HG03571 (cell line): ENCODE measurements at regions not wholly inside any gene's neighbourhood (a gene's known extent, or its start where the extent isn't known, plus 50 kb on each side); places are given as distances from the start of the nearest gene placed in this dataset.
"Not testable (repeated sequence)": the region's sequence is repeated elsewhere in the genome, so short reads cannot be mapped to it uniquely, and the experiment has no call there.

Experiments used
- ATAC-seq: cut with Tn5 transposase; IDR thresholded peaks from one replicate; pipeline ENCODE4 v1.9.1; 2021; ENCODE audit not compliant: unreplicated experiment

DNA sequence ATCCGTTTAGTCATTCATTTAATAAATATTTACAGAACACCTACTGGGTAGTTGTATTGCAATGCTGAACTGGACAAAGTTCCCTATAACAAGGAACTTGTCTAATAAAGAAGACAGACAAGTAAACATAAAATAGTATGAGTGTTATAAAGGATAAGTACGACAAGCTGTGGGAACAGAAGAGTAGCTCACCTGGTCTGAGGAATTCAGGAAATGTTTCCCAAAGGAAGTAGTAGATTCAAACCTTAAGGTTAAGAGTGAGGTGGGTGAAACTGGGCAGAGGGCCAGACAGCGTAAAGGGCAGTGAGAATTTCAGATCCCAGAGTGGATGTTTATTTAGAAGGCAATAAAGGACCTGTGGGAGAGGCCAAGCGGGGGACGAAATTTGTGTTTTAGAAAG lies 72.3 kb upstream of the CD2AP start:
- ATAC-seq = no peak

DNA sequence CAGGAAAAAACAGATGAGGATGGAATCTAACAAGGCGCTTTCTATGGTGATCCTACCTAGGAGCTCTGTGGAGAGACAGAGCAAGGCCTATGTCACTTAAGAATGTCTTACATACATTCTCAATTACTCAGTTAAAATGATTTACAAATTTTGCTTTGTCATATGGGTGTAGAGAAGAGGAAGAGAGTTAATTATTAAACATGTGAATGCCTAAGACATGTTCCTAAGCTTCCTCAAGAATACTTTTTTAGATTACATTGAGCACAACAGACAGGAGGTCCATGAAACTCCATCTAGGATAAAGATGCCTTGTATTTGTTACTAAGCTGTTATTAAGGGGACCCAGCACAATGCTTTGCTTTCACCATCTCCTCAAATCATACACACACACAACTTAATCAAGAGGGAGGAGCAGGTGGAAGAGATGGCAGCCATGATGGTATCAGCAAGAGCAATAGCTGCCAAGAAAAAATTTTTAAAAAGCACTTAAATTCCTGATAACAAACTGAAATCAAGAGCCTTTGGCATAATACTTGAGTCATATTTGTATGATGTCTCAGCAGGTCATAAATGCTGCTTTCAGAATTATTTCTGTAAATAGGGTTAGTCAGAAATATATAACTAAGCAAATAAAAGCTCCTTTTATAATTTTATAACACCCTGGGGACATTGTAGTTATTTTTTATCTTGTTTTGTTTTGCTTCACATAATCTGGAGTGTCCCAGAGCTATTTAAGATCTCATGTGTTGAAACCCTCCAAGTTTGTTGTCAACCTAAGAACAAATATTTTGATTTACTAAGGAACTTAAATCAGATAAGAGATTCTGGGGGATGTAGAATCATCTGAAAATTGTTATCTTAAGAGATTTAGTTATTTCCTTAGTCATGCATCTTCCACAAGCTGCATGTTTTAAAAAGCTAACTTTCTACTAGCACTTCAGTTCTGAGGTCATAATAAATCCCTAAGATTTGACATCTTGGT lies 70.0 kb upstream of the CD2AP start:
- ATAC-seq = no peak

DNA sequence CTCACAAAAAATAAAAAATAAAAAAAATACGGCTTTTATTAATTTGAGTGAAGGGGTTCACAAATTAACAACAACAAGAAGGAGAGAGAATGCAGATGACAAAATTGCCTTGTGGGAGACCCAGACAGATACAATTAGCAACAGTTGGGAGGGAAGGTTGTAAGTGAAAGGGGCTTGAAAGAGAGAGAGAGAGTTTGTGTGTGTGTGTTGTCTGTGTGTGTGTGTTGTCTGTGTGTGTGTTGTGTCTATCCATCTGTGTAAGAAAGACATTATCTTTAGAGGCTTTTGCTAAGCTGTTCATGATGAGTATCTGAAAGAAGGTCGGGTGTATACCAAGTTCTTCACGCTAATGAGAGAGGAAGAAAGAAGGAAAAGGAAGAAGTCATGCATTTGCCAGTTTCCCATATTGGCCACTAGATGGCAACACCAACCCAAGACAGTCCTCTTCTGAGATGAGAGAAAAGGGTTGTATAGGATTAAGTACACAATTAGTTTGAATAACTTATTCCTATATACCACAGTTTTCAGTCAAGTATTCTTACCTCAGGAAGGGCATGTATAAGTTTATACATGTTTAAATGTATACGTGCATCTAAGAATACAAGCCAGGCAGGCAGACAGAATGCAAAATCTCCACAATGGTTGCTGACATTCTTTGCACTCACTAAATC lies 63.7 kb upstream of the CD2AP start:
- peak; percentile 74 for ATAC-seq

- ATAC-seq = peak; percentile 73
Measured at GRCh38 chr6:47414423-47415167, 63.0 kb upstream of the CD2AP start.

GRCh38 chr6:47416396-47417345 lies 60.9 kb upstream of the CD2AP start:
- ATAC-seq = no peak

DNA sequence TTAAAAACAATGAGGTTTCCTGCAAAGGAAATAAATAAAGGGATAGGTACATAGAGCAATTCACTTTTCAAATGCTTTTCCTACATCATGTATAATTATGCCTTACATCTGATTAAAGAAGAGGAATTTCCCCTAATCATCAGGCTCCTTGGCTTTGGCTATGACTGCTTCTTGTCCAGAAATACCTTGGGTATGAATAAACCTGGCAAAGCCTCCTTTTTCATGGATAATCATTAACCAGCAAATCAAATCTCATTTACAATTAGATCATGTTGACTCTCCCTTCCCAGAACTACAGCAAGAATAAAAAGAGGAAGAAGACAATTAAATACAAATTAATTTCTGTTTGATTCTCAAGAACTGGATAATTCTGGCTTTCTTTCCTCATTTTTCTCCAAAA lies 58.0 kb upstream of the CD2AP start:
- no peak for ATAC-seq

- ATAC-seq = no peak
Measured at GRCh38 chr6:47420394-47421371, 56.9 kb upstream of the CD2AP start.

DNA sequence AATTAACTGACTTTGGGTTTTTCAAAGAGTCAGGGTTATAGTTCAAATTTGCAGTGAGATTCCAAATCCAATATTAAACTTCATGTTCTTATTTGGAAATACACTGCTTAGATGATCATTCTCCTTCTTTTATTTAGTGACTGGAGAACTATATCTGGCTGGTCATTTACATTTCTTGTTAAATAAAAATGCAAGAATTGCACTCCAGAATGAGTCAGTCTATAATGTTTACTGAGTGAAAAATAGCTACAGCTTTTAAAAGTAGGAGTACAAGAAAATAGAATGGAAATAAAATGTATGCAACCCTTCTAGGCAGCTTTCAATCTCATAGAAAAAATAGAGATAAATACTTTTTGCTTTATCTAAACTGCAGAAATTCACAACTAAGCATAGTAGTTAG lies 54.5 kb upstream of the CD2AP start:
- ATAC-seq = no peak

- ATAC-seq = no peak
Measured at GRCh38 chr6:47424436-47424836, 53.2 kb upstream of the CD2AP start.

GRCh38 chr6:47425724-47426123 lies 51.9 kb upstream of the CD2AP start:
- not testable (repeated sequence) for ATAC-seq

DNA sequence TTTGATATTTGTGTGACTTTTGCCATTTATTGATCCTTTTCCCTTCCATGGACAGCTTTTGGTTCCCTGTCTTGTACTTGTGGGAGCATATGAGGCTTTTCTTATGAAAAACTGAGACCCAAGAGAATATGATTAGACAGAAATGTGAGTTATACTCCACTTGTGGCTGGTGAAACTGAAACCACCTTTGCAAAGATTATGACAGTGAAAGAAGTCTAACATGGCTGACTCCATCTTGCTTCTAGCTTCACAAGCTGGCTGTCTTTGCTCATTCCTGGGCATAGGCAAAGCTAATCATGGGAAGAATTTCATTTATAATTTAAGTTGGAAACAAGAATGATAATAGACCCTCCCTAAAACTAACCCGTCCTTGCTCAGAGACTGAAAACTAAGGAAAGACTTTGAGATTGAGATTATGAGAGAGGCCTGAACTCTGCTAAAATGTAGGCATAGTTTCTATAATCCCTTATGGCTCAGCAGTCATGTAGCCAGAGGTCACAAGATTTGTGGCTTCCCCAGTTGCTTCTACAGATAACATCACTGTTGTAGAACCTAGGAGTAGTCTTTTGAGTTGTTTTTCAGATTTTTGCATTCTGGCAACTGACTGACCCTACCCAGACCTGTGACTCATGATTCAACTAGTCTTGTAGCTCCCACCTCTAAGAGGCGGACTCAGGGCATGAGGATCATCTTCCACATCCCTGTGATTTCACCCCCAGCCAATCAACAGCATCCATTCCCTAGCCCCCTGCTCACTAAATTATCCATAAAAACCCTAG lies 50.9 kb upstream of the CD2AP start:
- ATAC-seq = no peak

DNA sequence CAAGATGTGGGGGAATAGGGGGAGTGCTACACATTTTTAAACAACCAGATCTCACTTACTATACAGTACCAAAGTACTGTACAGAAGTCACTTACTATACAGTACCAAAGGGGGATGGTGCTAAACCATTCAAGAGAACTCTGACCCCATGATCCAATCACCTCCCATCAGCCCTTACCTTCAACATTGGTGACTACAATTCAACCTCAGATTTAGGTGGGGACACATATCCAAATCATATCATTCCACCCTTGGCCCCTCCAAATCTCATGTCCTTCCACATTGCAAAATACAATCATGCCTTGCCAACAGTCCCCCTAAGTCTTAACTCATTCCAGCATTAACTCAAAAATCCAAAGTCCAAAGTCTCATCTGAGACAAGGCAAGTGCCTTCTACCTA lies 49.9 kb upstream of the CD2AP start:
- no peak for ATAC-seq
